BJ (cell line): ENCODE measurements at regions not wholly inside any gene's neighbourhood (a gene's known extent, or its start where the extent isn't known, plus 50 kb on each side); places are given as distances from the start of the nearest gene placed in this dataset.

Experiments
- CTCF ChIA-PET: fragments of 350-600 bp; formaldehyde crosslinking; extraction: SDS; loops from one replicate; lab custom pipeline; 2021; ENCODE audit warnings: antibody characterized with exemption, inconsistent platforms; lab: Yijun Ruan, JAX
- POLR2A ChIA-PET: fragments of 300-600 bp; sonication (Branson Sonifier 250); formaldehyde crosslinking; extraction: SDS; loops from one replicate; lab custom pipeline; 2021; ENCODE audit warnings: antibody characterized with exemption; lab: Charles Lee
- DNase-seq: peaks from one replicate; pipeline ENCODE4 v3.0.0-alpha.2; 2011; ENCODE audit warnings: low read depth
- H3K27me3 ChIP-seq: 2 replicates; pipeline ENCODE4 v1.6.0; 2011; ENCODE audit warnings: low read length; ENCODE audit not compliant: control insufficient read depth, insufficient read depth
- H3K36me3 ChIP-seq: 2 replicates; pipeline ENCODE4 v1.5.1; 2011; ENCODE audit warnings: low read length; ENCODE audit not compliant: control insufficient read depth, insufficient read depth
- H3K4me3 ChIP-seq: 2 replicates; pipeline ENCODE4 v1.5.1; 2011; ENCODE audit warnings: low read depth, mild to moderate bottlenecking, control low read depth, low read length
- TF ChIP-seq, protein P1 (sequence below): IDR thresholded peaks from 2 replicates; pipeline ENCODE4 v1.5.1; 2011; ENCODE audit warnings: low read depth, mild to moderate bottlenecking, control low read depth, inconsistent platforms, low read length, moderate library complexity; ENCODE audit not compliant: insufficient read depth

DNA sequence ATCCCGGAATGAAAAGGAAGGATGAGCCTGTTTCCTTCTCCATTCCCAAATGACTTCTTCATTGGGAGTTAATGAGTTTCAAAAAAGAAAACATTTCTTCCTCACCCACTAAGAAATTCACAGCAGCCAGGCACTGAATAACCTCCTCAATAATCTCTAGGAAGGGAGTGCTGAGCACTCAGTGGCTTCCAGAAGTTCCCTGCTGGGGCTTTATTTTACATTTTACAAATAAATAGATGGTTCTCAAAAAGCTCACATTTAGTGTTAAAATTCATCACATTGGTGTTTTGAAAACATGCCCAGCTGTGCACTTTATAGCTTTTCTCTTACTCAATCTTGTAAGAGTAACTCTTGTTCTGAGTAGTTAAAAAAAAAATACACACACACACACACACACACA lies 148.9 kb upstream of the PFKP start:
- H3K4me3 ChIP-seq = no peak overlapping the region
- no peaks in the 10 kb centered on the region; the same call in 1 of the 2 replicates for H3K27me3 ChIP-seq
- CTCF ChIA-PET = no interaction called here
- TF ChIP-seq, protein P1, sequence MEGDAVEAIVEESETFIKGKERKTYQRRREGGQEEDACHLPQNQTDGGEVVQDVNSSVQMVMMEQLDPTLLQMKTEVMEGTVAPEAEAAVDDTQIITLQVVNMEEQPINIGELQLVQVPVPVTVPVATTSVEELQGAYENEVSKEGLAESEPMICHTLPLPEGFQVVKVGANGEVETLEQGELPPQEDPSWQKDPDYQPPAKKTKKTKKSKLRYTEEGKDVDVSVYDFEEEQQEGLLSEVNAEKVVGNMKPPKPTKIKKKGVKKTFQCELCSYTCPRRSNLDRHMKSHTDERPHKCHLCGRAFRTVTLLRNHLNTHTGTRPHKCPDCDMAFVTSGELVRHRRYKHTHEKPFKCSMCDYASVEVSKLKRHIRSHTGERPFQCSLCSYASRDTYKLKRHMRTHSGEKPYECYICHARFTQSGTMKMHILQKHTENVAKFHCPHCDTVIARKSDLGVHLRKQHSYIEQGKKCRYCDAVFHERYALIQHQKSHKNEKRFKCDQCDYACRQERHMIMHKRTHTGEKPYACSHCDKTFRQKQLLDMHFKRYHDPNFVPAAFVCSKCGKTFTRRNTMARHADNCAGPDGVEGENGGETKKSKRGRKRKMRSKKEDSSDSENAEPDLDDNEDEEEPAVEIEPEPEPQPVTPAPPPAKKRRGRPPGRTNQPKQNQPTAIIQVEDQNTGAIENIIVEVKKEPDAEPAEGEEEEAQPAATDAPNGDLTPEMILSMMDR = no peak
- no peak for DNase-seq
- H3K36me3 ChIP-seq = no peaks in the 10 kb centered on the region
- POLR2A ChIA-PET = no interaction called here

- CTCF ChIA-PET = interaction anchor here (1.0 kb wide), 1 partner anchor 10 kb away, joined by 3 read pairs; no protein-coding TSS in a partner anchor
- DNase-seq = no peak
- POLR2A ChIA-PET = no interaction called here
- Histone ChIP-seq H3K27me3 (no peaks in the 10 kb centered on the region), H3K4me3 (no peak overlapping the region), H3K36me3 (no peaks in the 10 kb centered on the region)
- TF ChIP-seq, protein P1 = no peak
Observed at GRCh38 chr10:2917926-2918325, 149.4 kb upstream of the PFKP start.

GRCh38 chr10:2915412-2915811 lies 151.9 kb upstream of the PFKP start:
- CTCF ChIA-PET = no interaction called here
- POLR2A ChIA-PET = no interaction called here
- TF ChIP-seq, protein P1 = no peak
- no peaks in the 10 kb centered on the region for H3K36me3 ChIP-seq
- H3K27me3 ChIP-seq = no peaks in the 10 kb centered on the region
- no peak overlapping the region for H3K4me3 ChIP-seq
- DNase-seq = no peak

DNA sequence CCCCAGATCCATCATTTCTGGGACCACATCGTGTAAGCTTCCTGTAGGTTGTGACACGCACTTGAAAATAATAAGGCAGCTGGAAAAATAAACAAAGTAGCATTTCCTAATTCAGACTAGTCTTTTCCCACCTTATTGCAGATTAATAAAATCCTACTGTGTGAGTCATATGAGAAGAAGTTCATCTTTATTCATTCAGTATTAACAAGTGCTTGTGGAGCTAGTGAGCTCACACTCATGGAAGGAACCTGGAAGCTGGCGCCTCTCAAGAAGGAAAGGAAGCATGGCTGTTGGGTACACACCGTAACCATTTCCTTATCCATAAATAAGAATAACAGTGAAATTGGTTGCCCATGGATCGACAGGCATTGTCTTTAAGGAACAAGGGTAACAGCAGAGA lies 152.6 kb upstream of the PFKP start:
- ChIA-PET CTCF (no interaction called here), POLR2A (no interaction called here)
- Histone ChIP-seq H3K36me3 (no peaks in the 10 kb centered on the region), H3K4me3 (no peak overlapping the region), H3K27me3 (no peaks in the 10 kb centered on the region)
- TF ChIP-seq, protein P1 = no peak
- no peak for DNase-seq

DNA sequence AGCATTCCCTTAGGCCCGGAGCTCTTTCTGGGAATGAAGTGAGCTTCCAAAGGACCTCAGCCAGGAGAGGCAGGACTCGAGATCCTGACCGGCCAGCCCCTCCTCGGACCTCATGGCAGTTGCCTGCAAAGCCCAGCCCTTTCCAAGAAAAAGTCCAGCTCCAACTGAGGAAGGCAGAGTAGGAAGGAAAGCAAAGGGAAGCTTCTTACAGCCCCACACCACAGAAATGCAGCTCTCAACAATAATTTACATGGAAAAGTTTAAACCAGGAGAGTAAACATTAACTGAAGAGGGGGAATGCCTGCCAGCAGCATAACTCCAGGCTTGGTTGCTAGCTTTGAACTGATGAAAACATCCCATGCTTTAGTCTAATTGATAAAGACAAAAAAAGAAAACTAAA lies 153.9 kb upstream of the PFKP start:
- Histone ChIP-seq H3K4me3 (no peak overlapping the region), H3K27me3 (no peaks in the 10 kb centered on the region), H3K36me3 (no peaks in the 10 kb centered on the region)
- CTCF ChIA-PET = no interaction called here
- POLR2A ChIA-PET = no interaction called here
- DNase-seq = no peak
- TF ChIP-seq, protein P1 = no peak
